Breast epithelium (tissue), 3 donors: ENCODE measurements at regions not wholly inside any gene's neighbourhood (a gene's known extent, or its start where the extent isn't known, plus 50 kb on each side); places are given as distances from the start of the nearest gene placed in this dataset.

Experiments used
- POLR2A ChIP-seq: fragments of 450-650 bp; IDR thresholded peaks from one replicate; pipeline ENCODE4 v1.6.1; 2016; ENCODE audit warnings: antibody characterized with exemption, mild to moderate bottlenecking, moderate library complexity
- POLR2AphosphoS5 ChIP-seq, 3 donors: sonication (generic); formaldehyde crosslinking; IDR thresholded peaks; one replicate each; pipeline ENCODE4 v1.6.1; 2017; ENCODE audit warnings: antibody characterized with exemption in 3 of 3
- TF ChIP-seq, protein P1 (sequence below), 3 donors: fragments of 450-650 bp; IDR thresholded peaks; one replicate each; pipeline ENCODE4 v1.5.1; 2016 to 2017; ENCODE audit warnings: antibody characterized with exemption in 3 of 3, mild to moderate bottlenecking in 3 of 3, moderate library complexity in 3 of 3

DNA sequence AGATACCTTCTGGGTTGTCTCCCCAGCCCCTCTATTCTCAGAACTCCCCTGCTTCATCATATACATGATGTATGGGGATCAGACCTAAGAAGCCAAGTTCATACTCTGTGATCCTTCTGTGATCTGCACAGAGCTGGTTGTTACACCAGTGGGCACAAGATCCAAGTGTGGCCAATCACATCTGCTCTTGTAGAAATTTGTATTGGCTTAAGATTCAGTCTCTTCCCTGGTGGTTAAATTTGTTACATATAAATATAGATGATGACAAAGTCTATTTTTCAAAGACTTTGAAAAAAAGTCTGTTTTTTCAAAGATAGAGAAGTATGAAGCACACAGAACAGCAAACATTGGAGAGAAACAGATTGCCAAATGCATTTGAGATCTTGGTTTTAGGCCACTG, 135.8 kb upstream of the FGGY start:
- TF ChIP-seq, protein P1, sequence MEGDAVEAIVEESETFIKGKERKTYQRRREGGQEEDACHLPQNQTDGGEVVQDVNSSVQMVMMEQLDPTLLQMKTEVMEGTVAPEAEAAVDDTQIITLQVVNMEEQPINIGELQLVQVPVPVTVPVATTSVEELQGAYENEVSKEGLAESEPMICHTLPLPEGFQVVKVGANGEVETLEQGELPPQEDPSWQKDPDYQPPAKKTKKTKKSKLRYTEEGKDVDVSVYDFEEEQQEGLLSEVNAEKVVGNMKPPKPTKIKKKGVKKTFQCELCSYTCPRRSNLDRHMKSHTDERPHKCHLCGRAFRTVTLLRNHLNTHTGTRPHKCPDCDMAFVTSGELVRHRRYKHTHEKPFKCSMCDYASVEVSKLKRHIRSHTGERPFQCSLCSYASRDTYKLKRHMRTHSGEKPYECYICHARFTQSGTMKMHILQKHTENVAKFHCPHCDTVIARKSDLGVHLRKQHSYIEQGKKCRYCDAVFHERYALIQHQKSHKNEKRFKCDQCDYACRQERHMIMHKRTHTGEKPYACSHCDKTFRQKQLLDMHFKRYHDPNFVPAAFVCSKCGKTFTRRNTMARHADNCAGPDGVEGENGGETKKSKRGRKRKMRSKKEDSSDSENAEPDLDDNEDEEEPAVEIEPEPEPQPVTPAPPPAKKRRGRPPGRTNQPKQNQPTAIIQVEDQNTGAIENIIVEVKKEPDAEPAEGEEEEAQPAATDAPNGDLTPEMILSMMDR (IDR thresholded peaks at IDR 0.05) = no peak
- TF ChIP-seq POLR2AphosphoS5 (IDR thresholded peaks at IDR 0.05) = no peak
- TF ChIP-seq POLR2A = no peak
